ENCODE measurements at regions not wholly inside any gene's neighbourhood (a gene's known extent, or its start where the extent isn't known, plus 50 kb on each side); places are given as distances from the start of the nearest gene placed in this dataset.

GRCh38 chr4:52374877-52375276 lies 284.2 kb downstream of the USP46 start:
- TF ChIP-seq, protein P1, sequence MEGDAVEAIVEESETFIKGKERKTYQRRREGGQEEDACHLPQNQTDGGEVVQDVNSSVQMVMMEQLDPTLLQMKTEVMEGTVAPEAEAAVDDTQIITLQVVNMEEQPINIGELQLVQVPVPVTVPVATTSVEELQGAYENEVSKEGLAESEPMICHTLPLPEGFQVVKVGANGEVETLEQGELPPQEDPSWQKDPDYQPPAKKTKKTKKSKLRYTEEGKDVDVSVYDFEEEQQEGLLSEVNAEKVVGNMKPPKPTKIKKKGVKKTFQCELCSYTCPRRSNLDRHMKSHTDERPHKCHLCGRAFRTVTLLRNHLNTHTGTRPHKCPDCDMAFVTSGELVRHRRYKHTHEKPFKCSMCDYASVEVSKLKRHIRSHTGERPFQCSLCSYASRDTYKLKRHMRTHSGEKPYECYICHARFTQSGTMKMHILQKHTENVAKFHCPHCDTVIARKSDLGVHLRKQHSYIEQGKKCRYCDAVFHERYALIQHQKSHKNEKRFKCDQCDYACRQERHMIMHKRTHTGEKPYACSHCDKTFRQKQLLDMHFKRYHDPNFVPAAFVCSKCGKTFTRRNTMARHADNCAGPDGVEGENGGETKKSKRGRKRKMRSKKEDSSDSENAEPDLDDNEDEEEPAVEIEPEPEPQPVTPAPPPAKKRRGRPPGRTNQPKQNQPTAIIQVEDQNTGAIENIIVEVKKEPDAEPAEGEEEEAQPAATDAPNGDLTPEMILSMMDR (conservative IDR thresholded peaks at IDR 0.05; ENCODE audit: low read depth, low read length), result no peak
- no peak for TF ChIP-seq EZH2 (IDR thresholded peaks at IDR 0.05; ENCODE audit: low read length, unreplicated experiment)
